NT2/D1 (cell line): ENCODE measurements at regions not wholly inside any gene's neighbourhood (a gene's known extent, or its start where the extent isn't known, plus 50 kb on each side); places are given as distances from the start of the nearest gene placed in this dataset.

Experiments
- YY1 ChIP-seq: IDR thresholded peaks from 2 replicates; pipeline ENCODE4 v1.6.1; 2011; ENCODE audit not compliant: insufficient read length, insufficient read depth
- ZNF274 ChIP-seq: IDR thresholded peaks from 2 replicates; pipeline ENCODE4 v1.6.1; 2011; ENCODE audit warnings: mild to moderate bottlenecking, low read depth, low read length

- TF ChIP-seq YY1 (no peak), ZNF274 (no peak)
Measured at GRCh38 chr9:80467632-80468031, 895.9 kb downstream of the TLE4 start.
